ENCODE measurements at regions not wholly inside any gene's neighbourhood (a gene's known extent, or its start where the extent isn't known, plus 50 kb on each side); places are given as distances from the start of the nearest gene placed in this dataset.

DNA sequence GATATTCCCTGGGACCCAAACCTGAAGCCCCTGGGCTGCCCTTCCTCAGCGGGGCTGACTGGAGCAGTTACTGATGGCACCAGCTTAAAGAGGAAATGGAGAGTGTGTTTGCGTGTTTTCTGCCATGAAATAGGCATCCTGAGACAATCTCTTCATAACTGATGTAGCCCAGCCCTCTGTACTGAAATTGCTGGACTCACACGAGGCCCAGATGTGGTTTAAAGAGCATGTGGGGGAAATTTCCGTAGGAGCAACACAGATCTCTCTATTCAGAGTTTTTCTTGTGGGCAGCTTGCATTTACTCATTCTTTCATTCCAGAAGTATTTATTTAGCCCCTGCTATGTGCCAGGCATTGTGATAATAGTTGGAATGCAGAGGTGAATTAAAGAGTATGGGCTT lies 782.1 kb upstream of the TBX3 start:
- no peak for TF ChIP-seq POLR2AphosphoS5 (IDR thresholded peaks at IDR 0.05; ENCODE audit: low read depth, low read length)
- TF ChIP-seq RXRA (IDR thresholded peaks at IDR 0.05; ENCODE audit: borderline replicate concordance, low read depth), result no peak
- TF ChIP-seq, protein P1, sequence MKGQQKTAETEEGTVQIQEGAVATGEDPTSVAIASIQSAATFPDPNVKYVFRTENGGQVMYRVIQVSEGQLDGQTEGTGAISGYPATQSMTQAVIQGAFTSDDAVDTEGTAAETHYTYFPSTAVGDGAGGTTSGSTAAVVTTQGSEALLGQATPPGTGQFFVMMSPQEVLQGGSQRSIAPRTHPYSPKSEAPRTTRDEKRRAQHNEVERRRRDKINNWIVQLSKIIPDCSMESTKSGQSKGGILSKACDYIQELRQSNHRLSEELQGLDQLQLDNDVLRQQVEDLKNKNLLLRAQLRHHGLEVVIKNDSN (IDR thresholded peaks at IDR 0.05; ENCODE audit: borderline replicate concordance, low read depth), result no peak
- TF ChIP-seq, protein P2, sequence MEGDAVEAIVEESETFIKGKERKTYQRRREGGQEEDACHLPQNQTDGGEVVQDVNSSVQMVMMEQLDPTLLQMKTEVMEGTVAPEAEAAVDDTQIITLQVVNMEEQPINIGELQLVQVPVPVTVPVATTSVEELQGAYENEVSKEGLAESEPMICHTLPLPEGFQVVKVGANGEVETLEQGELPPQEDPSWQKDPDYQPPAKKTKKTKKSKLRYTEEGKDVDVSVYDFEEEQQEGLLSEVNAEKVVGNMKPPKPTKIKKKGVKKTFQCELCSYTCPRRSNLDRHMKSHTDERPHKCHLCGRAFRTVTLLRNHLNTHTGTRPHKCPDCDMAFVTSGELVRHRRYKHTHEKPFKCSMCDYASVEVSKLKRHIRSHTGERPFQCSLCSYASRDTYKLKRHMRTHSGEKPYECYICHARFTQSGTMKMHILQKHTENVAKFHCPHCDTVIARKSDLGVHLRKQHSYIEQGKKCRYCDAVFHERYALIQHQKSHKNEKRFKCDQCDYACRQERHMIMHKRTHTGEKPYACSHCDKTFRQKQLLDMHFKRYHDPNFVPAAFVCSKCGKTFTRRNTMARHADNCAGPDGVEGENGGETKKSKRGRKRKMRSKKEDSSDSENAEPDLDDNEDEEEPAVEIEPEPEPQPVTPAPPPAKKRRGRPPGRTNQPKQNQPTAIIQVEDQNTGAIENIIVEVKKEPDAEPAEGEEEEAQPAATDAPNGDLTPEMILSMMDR (IDR thresholded peaks at IDR 0.05), result no peak
- no peak for TF ChIP-seq FOXJ3 (CRISPR knock-in tag; IDR thresholded peaks at IDR 0.05)

All from SK-N-SH (cell line).